ENCODE measurements at regions not wholly inside any gene's neighbourhood (a gene's known extent, or its start where the extent isn't known, plus 50 kb on each side); places are given as distances from the start of the nearest gene placed in this dataset.

DNA sequence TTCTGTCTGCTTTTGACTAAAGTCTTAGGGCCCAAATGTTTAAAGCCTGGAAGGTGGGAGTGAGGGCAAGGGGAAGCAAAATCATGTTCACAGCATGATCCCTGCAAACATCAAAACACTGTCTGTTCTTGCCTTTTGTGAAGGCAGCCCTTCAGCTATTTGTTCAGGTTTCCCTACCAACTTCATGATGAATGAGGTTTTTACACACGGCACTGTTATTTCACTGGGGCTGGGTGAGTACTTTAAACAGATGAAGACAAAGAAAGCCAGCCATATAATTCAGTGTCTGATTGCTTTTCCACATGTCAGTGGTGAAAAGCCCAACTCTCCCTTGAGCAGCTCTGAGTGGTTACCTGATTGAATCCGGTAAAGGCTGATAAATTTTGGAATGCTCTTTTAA is 224.7 kb upstream of the GRAMD2B start:
- H3K27ac ChIP-seq (ENCODE audit: low read depth, low read length) = peak overlapping the region; percentile 40
- H3K27me3 Mint-ChIP-seq (ENCODE audit: insufficient read depth) = no peaks in the 10 kb centered on the region
- H3K36me3 ChIP-seq (ENCODE audit: control insufficient read depth, insufficient read depth, low read length) = no peaks in the 10 kb centered on the region
- peaks cover 22% of the 10 kb centered on the region for H3K9me3 Mint-ChIP-seq
- no peaks in the 10 kb centered on the region for H3K36me3 Mint-ChIP-seq (ENCODE audit: low read depth)
- no peak overlapping the region for H3K4me3 ChIP-seq (ENCODE audit: low read length)
- peaks cover 10% of the 10 kb centered on the region for H3K4me1 ChIP-seq (ENCODE audit: control insufficient read depth, insufficient read depth, low read length)
- no peak for DNase-seq
- 50 to 78% methylated on average over 1 to 2 of the region's 2 CpGs for WGBS, 2 experiments (ENCODE audit: insufficient coverage in 1 of 2, insufficient read length in 1 of 2)
- no peak overlapping the region for H3K27ac Mint-ChIP-seq
- H3K4me1 Mint-ChIP-seq = peaks cover 21% of the 10 kb centered on the region
- no peak overlapping the region for H3K9ac ChIP-seq (ENCODE audit: extremely low read depth, low read length, poor library complexity, severe bottlenecking)
- no peak overlapping the region for H3K4me3 Mint-ChIP-seq
- TF ChIP-seq, protein P1, sequence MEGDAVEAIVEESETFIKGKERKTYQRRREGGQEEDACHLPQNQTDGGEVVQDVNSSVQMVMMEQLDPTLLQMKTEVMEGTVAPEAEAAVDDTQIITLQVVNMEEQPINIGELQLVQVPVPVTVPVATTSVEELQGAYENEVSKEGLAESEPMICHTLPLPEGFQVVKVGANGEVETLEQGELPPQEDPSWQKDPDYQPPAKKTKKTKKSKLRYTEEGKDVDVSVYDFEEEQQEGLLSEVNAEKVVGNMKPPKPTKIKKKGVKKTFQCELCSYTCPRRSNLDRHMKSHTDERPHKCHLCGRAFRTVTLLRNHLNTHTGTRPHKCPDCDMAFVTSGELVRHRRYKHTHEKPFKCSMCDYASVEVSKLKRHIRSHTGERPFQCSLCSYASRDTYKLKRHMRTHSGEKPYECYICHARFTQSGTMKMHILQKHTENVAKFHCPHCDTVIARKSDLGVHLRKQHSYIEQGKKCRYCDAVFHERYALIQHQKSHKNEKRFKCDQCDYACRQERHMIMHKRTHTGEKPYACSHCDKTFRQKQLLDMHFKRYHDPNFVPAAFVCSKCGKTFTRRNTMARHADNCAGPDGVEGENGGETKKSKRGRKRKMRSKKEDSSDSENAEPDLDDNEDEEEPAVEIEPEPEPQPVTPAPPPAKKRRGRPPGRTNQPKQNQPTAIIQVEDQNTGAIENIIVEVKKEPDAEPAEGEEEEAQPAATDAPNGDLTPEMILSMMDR (conservative IDR thresholded peaks at IDR 0.05) = no peak
- H3K27me3 ChIP-seq (ENCODE audit: control insufficient read depth, insufficient read depth, low read length, poor library complexity, severe bottlenecking) = no peaks in the 10 kb centered on the region
- peaks cover 26% of the 10 kb centered on the region for H3K9me3 ChIP-seq (ENCODE audit: control insufficient read depth, low read length)

DNA sequence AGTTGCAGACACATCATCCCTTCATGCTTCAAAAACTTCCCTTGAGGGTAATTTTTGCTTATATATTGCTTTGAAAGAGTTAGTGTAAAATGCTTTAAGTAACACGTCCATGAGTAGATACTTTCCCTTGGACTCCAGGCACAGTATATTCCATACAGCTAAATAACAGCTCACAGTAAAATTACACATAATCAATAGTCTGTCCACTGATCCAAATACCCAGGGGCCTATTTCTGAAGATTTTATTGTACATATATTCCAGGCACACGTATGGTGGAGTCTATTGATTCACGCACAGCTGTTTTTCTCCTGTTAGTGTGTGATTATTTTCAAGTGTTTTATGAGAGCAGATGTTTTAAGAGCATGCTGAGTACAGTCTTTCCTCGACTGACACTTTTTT is 223.7 kb upstream of the GRAMD2B start:
- no peak for DNase-seq
- TF ChIP-seq, protein P1 (conservative IDR thresholded peaks at IDR 0.05) = no peak
- WGBS, 2 experiments (ENCODE audit: insufficient coverage in 1 of 2, insufficient read length in 1 of 2) = 71 to 92% methylated on average over 1 to 4 of the region's 4 CpGs
- Histone ChIP-seq H3K4me1 (ENCODE audit: control insufficient read depth, insufficient read depth, low read length) (peaks cover 10% of the 10 kb centered on the region), H3K27ac (ENCODE audit: low read depth, low read length) (no peak overlapping the region), H3K36me3 (ENCODE audit: control insufficient read depth, insufficient read depth, low read length) (no peaks in the 10 kb centered on the region), H3K4me3 (ENCODE audit: low read length) (no peak overlapping the region), H3K27me3 (ENCODE audit: control insufficient read depth, insufficient read depth, low read length, poor library complexity, severe bottlenecking) (no peaks in the 10 kb centered on the region), H3K9me3 (ENCODE audit: control insufficient read depth, low read length) (peaks cover 33% of the 10 kb centered on the region), H3K9ac (ENCODE audit: extremely low read depth, low read length, poor library complexity, severe bottlenecking) (no peak overlapping the region)
- Mint-ChIP-seq H3K27me3 (ENCODE audit: insufficient read depth) (no peaks in the 10 kb centered on the region), H3K4me3 (no peak overlapping the region), H3K27ac (no peak overlapping the region), H3K36me3 (ENCODE audit: low read depth) (no peaks in the 10 kb centered on the region), H3K9me3 (peaks cover 28% of the 10 kb centered on the region), H3K4me1 (peaks cover 22% of the 10 kb centered on the region)

DNA sequence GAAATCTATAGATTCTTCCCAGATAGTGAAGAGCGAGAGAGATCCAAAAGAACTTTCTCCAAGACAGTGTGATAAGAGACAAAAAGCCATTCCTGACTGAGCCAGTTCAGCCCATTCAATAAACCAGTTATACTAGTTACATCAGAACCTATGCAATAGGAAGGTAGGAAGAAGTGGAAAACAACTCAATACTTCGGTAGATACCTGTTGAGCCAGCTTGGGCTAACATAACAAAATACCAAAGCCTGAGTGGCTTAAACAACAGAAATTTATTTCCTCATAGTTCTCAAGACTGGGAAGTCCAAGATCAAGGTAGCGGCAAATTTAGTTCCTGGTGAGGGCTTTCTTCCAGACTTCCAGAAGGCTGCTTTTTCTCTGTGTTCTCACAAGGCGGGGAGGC is 214.5 kb upstream of the GRAMD2B start:
- Mint-ChIP-seq H3K4me1 (peaks cover 13% of the 10 kb centered on the region), H3K4me3 (no peak overlapping the region), H3K9me3 (peaks cover 53% of the 10 kb centered on the region), H3K36me3 (ENCODE audit: low read depth) (peaks cover 18% of the 10 kb centered on the region), H3K27ac (no peak overlapping the region), H3K27me3 (ENCODE audit: insufficient read depth) (no peaks in the 10 kb centered on the region)
- no peak overlapping the region for H3K9ac ChIP-seq (ENCODE audit: extremely low read depth, low read length, poor library complexity, severe bottlenecking)
- peaks cover 63% of the 10 kb centered on the region for H3K9me3 ChIP-seq (ENCODE audit: control insufficient read depth, low read length)
- no peaks in the 10 kb centered on the region for H3K36me3 ChIP-seq (ENCODE audit: control insufficient read depth, insufficient read depth, low read length)
- H3K27me3 ChIP-seq (ENCODE audit: control insufficient read depth, insufficient read depth, low read length, poor library complexity, severe bottlenecking) = no peaks in the 10 kb centered on the region
- no peak for DNase-seq
- no peak overlapping the region for H3K4me3 ChIP-seq (ENCODE audit: low read length)
- TF ChIP-seq, protein P1 (conservative IDR thresholded peaks at IDR 0.05) = no peak
- 92 to 97% methylated on average over 2 to 4 of the region's 4 CpGs for WGBS, 2 experiments (ENCODE audit: insufficient coverage in 1 of 2, insufficient read length in 1 of 2)
- peaks cover 16% of the 10 kb centered on the region for H3K4me1 ChIP-seq (ENCODE audit: control insufficient read depth, insufficient read depth, low read length)
- H3K27ac ChIP-seq (ENCODE audit: low read depth, low read length) = no peak overlapping the region
